Mammary epithelial cell (primary cell): ENCODE measurements at regions not wholly inside any gene's neighbourhood (a gene's known extent, or its start where the extent isn't known, plus 50 kb on each side); places are given as distances from the start of the nearest gene placed in this dataset.

Experiments
- EZH2 ChIP-seq: IDR thresholded peaks from 2 replicates; pipeline ENCODE4 v1.6.1; 2012; ENCODE audit warnings: low read length, inconsistent platforms, borderline replicate concordance
- TF ChIP-seq, protein P1 (sequence below), 2 donors: IDR thresholded peaks in 1 of 2; conservative IDR thresholded peaks in 1 of 2; 2 replicates each; pipeline ENCODE4 v1.5.1; 2011 to 2012; ENCODE audit warnings: inconsistent platforms in 2 of 2, low read length in 2 of 2, mild to moderate bottlenecking in 2 of 2, control low read depth in 1 of 2, low read depth in 1 of 2; ENCODE audit not compliant: insufficient read depth in 1 of 2; ENCODE audit errors: extremely low read depth in 1 of 2

DNA sequence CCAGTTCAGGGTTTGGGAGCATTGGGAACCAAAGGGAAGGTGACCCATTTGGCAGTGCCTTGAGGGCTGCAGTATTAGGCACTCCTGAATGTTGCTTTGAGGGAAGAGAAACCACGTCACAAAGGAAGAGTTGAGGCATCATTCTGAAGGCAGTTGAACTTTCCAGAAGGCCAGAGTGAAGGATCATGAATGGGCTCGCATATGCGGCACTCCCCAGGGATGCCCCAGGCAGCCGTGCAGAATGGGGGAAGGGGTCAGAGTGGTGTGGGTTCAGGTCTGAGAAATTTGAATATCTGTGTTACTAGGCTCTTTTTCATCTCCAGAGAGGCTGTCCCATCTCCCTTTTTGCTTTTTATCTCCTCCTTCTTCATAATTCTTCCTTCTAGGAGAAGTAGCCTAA is 60.6 kb upstream of the HMHB1 start:
- TF ChIP-seq, protein P1, sequence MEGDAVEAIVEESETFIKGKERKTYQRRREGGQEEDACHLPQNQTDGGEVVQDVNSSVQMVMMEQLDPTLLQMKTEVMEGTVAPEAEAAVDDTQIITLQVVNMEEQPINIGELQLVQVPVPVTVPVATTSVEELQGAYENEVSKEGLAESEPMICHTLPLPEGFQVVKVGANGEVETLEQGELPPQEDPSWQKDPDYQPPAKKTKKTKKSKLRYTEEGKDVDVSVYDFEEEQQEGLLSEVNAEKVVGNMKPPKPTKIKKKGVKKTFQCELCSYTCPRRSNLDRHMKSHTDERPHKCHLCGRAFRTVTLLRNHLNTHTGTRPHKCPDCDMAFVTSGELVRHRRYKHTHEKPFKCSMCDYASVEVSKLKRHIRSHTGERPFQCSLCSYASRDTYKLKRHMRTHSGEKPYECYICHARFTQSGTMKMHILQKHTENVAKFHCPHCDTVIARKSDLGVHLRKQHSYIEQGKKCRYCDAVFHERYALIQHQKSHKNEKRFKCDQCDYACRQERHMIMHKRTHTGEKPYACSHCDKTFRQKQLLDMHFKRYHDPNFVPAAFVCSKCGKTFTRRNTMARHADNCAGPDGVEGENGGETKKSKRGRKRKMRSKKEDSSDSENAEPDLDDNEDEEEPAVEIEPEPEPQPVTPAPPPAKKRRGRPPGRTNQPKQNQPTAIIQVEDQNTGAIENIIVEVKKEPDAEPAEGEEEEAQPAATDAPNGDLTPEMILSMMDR (conservative IDR thresholded peaks at IDR 0.05 in 1 of 2, IDR thresholded peaks at IDR 0.05 in 1 of 2; ENCODE audit: extremely low read depth in 1 of 2, insufficient read depth in 1 of 2, low read depth in 1 of 2, low read length in 2 of 2), result no peak
- TF ChIP-seq EZH2, result no peak
